GM18870 (cell line): ENCODE measurements at regions not wholly inside any gene's neighbourhood (a gene's known extent, or its start where the extent isn't known, plus 50 kb on each side); places are given as distances from the start of the nearest gene placed in this dataset.

Experiments
- ATAC-seq: cut with Tn5 transposase; IDR thresholded peaks from one replicate; pipeline ENCODE4 v1.9.1; 2021; ENCODE audit warnings: moderate library complexity; ENCODE audit not compliant: unreplicated experiment

- no peak for ATAC-seq
These were observed 76.3 kb downstream of the PSMG1 start for GRCh38 chr21:39106881-39107462.

- ATAC-seq: no peak
These were observed 77.4 kb downstream of the PSMG1 start for GRCh38 chr21:39105836-39106235.

- no peak for ATAC-seq
These were observed 77.9 kb downstream of the PSMG1 start for GRCh38 chr21:39105341-39105765.

GRCh38 chr21:39104911-39105310 lies 78.3 kb downstream of the PSMG1 start:
- ATAC-seq: no peak

- ATAC-seq: no peak
These were observed 79.6 kb downstream of the PSMG1 start for GRCh38 chr21:39103689-39104088.

GRCh38 chr21:39099859-39100258 lies 83.4 kb downstream of the PSMG1 start:
- no peak for ATAC-seq

- no peak for ATAC-seq
These were observed 84.5 kb downstream of the PSMG1 start for GRCh38 chr21:39098696-39099200.

GRCh38 chr21:39097981-39098380 lies 85.3 kb downstream of the PSMG1 start:
- ATAC-seq: no peak

GRCh38 chr21:39097335-39097861 lies 85.9 kb downstream of the PSMG1 start:
- no peak for ATAC-seq

GRCh38 chr21:39096754-39097153 lies 86.5 kb downstream of the PSMG1 start:
- ATAC-seq: no peak

- ATAC-seq: no peak
These were observed 87.6 kb downstream of the PSMG1 start for GRCh38 chr21:39095681-39096080.

- ATAC-seq: no peak
These were observed 88.2 kb downstream of the PSMG1 start for GRCh38 chr21:39094847-39095579.

GRCh38 chr21:39094087-39094780 lies 89.0 kb downstream of the PSMG1 start:
- ATAC-seq: no peak

- no peak for ATAC-seq
These were observed 89.7 kb downstream of the PSMG1 start for GRCh38 chr21:39093526-39093925.

GRCh38 chr21:39088831-39089380 lies 94.3 kb downstream of the PSMG1 start:
- ATAC-seq: no peak

- no peak for ATAC-seq
These were observed 95.2 kb downstream of the PSMG1 start for GRCh38 chr21:39088031-39088370.

GRCh38 chr21:39087238-39088030 lies 95.8 kb downstream of the PSMG1 start:
- ATAC-seq: no peak

GRCh38 chr21:39086547-39086946 lies 96.7 kb downstream of the PSMG1 start:
- no peak for ATAC-seq

- no peak for ATAC-seq
These were observed 97.3 kb downstream of the PSMG1 start for GRCh38 chr21:39085843-39086405.

GRCh38 chr21:39084979-39085729 lies 98.1 kb downstream of the PSMG1 start:
- no peak for ATAC-seq
